Ectodermal cell (in vitro differentiated cells): ENCODE measurements at regions not wholly inside any gene's neighbourhood (a gene's known extent, or its start where the extent isn't known, plus 50 kb on each side); places are given as distances from the start of the nearest gene placed in this dataset.

Experiments used
- H3K27ac ChIP-seq: 2 replicates; pipeline ENCODE4 v1.7.0; 2013; ENCODE audit warnings: mild to moderate bottlenecking, low read depth, low read length; ENCODE audit not compliant: insufficient read depth, poor library complexity, severe bottlenecking
- H3K27me3 ChIP-seq: 2 replicates; pipeline ENCODE4 v1.7.0; 2013; ENCODE audit warnings: mild to moderate bottlenecking, low read length; ENCODE audit not compliant: insufficient read depth, control insufficient read depth, poor library complexity, severe bottlenecking
- H3K36me3 ChIP-seq: one replicate; pipeline ENCODE4 v1.7.0; 2013; ENCODE audit warnings: low read length; ENCODE audit not compliant: control insufficient read depth, insufficient read depth
- H3K4me1 ChIP-seq: one replicate; pipeline ENCODE4 v1.7.0; 2013; ENCODE audit warnings: low read length; ENCODE audit not compliant: control insufficient read depth, insufficient read depth
- H3K4me3 ChIP-seq: 2 replicates; pipeline ENCODE4 v1.7.0; 2013; ENCODE audit warnings: low read depth, low read length, control low read depth; ENCODE audit not compliant: insufficient read depth
- H3K9me3 ChIP-seq: 2 replicates; pipeline ENCODE4 v1.7.0; 2013; ENCODE audit warnings: mild to moderate bottlenecking, low read length, moderate library complexity; ENCODE audit not compliant: control insufficient read depth
- whole genome bisulfite sequencing, 2 experiments: methylation state at CpG; one replicate each; pipeline ENCODE4 v1.1.7; 2013; ENCODE audit warnings: missing lambda C conversion rate in 2 of 2; 5-methylcytosine and 5-hydroxymethylcytosine counted together

DNA sequence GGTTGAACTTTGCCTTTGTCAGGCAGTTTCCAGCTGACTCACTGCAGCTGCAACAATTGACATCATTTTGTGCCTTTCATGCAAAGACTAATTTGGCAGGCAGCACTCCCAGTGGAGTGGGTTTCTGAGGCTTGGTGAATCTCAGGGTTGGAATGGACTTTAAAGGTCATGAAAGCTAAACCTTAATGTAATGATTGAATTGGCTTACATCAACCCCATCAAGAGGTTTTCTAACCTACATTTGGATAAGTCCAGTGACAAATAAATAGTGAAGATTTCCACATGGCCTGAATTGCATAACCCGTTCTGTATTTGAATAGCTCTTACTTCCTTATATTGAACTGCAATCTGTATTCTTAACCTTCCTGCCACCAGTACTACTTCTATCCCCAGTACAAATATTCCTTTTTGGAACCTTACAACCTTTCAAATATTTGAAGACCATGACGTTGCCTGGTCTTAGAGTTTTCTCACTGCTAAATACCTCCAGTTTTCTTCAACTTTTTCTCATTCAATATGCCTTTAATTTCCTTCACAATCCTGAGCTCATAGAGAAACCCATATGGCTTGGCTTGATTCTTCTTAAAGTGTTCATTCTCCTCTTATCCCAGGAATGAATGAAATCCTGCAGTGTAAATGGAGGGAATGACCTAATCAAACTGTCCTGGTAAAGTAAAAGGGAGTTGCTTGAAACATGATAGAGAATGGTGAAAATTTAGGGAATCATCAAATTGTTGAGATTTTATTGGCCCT, 168.1 kb upstream of the NOVA1 start:
- H3K9me3 ChIP-seq = no peaks in the 10 kb centered on the region
- no peak overlapping the region for H3K27ac ChIP-seq
- no peaks in the 10 kb centered on the region for H3K27me3 ChIP-seq
- no peak overlapping the region for H3K4me3 ChIP-seq
- peaks cover 6% of the 10 kb centered on the region for H3K4me1 ChIP-seq
- 88% methylated on average over 2 of the region's 2 CpGs for WGBS, 2 experiments
- no peaks in the 10 kb centered on the region for H3K36me3 ChIP-seq

DNA sequence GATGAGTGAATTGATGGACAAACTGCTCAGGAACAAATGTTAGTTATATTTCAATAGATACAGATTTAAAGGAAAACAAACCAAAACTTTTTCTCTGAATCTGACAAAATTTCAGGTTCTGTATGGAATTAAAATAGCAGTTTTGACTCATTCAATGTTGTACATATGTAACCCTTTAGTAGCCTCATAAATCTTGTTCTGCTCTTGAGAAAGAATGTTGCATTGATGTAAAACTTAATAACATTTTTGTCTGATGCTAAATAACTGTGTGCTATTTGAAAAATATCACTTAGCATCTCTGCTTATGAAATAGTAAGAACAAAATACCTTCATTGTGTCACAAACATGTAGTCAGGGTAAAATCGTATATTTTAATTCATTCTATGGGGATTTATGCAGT, 168.9 kb upstream of the NOVA1 start:
- no peaks in the 10 kb centered on the region for H3K36me3 ChIP-seq
- H3K9me3 ChIP-seq = no peaks in the 10 kb centered on the region
- no peak overlapping the region for H3K4me3 ChIP-seq
- H3K4me1 ChIP-seq = peaks cover 6% of the 10 kb centered on the region
- WGBS, 2 experiments = 100% methylated on average over 1 of the region's 1 CpG
- H3K27ac ChIP-seq = no peak overlapping the region
- no peaks in the 10 kb centered on the region for H3K27me3 ChIP-seq

DNA sequence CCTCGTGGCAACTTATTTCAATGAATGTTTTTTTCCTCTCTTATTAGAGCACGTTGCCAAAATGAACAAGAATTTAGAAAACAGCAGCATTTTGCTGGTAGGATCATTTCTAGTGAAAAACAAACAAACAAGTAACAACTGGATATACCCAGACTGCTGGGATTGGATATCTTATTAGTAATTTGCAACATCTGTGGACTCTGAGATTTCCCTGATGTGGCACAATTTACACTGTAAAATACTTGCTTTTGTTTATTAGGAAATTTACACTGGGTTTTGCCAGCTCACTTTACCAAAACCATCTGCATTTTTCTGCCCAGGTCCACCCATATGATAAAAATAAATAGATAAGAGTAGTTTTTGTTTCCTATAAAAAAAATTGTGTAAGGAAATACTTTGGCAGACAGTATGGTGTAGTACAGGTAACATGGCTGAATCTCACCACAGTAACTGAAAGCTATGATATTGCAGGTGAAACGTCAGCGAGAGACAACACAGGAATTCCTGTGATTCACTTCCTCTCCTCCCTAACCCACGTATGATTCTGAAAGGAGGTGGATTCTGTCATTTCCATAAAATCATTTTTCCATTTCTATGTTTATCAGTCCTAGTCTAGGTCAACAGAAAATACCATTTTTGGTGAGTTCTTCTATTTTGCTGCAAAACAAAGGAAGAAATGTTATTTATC, 176.2 kb upstream of the NOVA1 start:
- H3K36me3 ChIP-seq = no peaks in the 10 kb centered on the region
- H3K27ac ChIP-seq = no peak overlapping the region
- peaks cover 8% of the 10 kb centered on the region for H3K4me1 ChIP-seq
- no peak overlapping the region for H3K4me3 ChIP-seq
- H3K27me3 ChIP-seq = no peaks in the 10 kb centered on the region
- no peaks in the 10 kb centered on the region for H3K9me3 ChIP-seq
- 88 to 91% methylated on average over 5 of the region's 5 CpGs for WGBS, 2 experiments

DNA sequence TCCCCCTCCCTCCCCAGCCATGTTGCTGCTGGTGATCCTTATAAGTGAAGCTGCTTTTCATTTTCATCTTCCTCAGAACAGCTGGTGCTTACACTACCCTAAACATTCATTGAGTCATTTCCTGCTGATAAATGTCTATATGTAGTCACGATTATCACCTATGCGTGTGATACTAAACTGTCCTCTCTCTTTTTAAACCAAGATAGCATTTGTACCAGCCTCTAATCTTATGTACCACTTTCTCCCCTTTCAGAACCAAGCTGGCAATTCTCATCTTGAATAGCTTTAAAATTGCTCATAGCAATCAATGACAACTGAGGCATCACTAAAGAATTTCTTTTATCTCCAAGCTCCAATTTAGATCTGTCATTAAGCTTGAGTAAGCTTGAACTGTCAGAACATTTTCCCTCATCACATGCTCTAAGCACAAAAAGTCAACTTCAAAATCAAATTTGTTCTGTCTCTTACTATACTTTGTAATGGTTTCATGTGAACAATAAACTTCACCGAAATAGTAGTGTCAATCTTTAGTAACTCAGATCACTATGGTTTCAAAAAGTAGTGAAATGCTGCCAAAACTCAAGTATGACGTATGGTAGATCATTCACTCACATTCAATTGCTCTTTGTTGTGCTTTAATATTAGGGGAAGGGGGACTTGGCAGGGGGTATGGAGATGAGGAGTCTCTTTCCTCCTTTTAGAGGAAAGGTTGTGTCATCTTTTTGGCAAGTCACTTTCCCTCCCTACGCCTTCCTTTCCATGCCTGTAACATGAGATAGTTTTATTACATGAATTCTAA, 178.1 kb upstream of the NOVA1 start:
- 79 to 88% methylated on average over 4 to 5 of the region's 5 CpGs for WGBS, 2 experiments

DNA sequence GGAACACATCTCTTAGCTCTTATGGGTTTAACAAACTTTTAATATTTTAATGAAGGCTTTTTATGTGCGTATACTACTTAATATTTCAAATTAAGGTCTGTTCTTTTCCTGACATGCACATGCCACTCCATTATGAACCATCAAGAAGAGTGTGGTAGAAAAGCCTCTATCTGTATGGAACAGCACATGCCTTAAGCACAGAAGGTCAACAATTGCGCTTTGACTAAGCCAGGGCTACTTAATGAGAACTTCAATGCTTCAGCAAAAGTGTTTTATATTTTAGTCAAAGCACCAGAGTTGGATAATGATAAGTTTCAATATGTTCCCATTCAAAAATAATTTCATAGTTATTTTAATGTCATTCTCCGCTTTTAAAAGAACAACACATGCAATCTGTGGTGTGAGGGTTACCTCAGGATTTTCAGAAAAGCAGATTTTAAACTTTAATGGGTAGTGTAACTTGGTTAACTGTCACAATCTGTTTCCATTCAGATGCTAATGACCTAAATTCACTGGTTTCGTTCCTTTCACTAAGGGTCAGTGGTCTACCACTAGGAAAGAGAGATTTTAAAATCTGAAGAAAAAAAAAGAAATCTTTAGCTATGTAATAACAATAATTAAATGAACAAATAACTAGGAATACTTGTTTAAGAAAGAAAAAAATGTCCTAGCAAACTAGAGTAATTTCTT, 193.4 kb upstream of the NOVA1 start:
- Histone ChIP-seq H3K27me3 (no peaks in the 10 kb centered on the region), H3K9me3 (no peaks in the 10 kb centered on the region), H3K36me3 (no peaks in the 10 kb centered on the region), H3K27ac (no peak overlapping the region), H3K4me3 (no peak overlapping the region), H3K4me1 (no peaks in the 10 kb centered on the region)
- WGBS, 2 experiments = 62 to 71% methylated on average over 1 of the region's 4 CpGs

More for the DNA sequence above, 178.1 kb upstream of the NOVA1 start:
- Histone ChIP-seq H3K4me3 (no peak overlapping the region), H3K27ac (peak overlapping the region; percentile 10), H3K9me3 (no peaks in the 10 kb centered on the region), H3K4me1 (peaks cover 8% of the 10 kb centered on the region), H3K36me3 (no peaks in the 10 kb centered on the region), H3K27me3 (no peaks in the 10 kb centered on the region)

DNA sequence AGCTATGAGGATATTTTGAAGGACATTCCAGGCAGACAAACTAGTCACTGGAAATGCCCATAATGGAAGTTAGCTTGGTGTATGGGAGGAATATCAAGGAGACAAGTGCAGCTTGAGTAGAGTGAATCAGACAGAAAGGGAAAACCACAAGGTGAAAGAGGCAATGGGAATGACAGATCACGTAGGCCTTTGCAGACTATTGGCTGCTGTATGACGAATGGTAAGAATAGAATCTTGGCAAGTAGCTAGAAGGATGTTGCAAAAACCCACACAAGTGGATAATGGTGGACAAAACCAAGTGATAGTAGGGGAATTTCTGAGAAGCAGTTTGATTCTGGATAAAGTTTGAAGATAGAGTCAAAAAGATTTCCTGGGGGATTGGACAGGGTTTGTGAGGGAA, 196.9 kb upstream of the NOVA1 start:
- H3K27ac ChIP-seq = no peak overlapping the region
- 90 to 92% methylated on average over 2 of the region's 2 CpGs for WGBS, 2 experiments
- no peaks in the 10 kb centered on the region for H3K36me3 ChIP-seq
- no peaks in the 10 kb centered on the region for H3K4me1 ChIP-seq
- H3K27me3 ChIP-seq = no peaks in the 10 kb centered on the region
- H3K9me3 ChIP-seq = no peaks in the 10 kb centered on the region
- H3K4me3 ChIP-seq = no peak overlapping the region

DNA sequence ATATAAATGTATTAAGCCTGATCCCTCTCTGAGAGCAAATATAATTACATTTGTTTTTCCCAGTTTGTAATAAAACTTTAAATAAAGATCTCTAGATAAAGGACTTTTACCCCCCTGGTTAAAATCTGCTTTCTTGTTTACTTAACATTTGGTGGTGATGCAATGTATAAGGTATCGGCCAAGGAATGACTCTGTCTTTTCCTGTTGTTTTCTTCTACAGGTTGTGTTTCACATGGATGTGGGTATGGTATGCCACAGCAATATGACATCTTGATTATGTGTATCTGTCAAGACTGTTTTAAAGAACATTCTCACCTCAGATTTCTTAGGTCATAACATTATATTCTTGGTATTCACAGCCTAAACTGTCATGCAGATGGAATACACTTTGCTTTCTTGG, 210.6 kb upstream of the NOVA1 start:
- H3K4me1 ChIP-seq = no peaks in the 10 kb centered on the region
- no peak overlapping the region for H3K4me3 ChIP-seq
- 92 to 100% methylated on average over 1 of the region's 1 CpG for WGBS, 2 experiments
- H3K36me3 ChIP-seq = no peaks in the 10 kb centered on the region
- H3K27ac ChIP-seq = no peak overlapping the region
- no peaks in the 10 kb centered on the region for H3K27me3 ChIP-seq
- no peaks in the 10 kb centered on the region for H3K9me3 ChIP-seq

DNA sequence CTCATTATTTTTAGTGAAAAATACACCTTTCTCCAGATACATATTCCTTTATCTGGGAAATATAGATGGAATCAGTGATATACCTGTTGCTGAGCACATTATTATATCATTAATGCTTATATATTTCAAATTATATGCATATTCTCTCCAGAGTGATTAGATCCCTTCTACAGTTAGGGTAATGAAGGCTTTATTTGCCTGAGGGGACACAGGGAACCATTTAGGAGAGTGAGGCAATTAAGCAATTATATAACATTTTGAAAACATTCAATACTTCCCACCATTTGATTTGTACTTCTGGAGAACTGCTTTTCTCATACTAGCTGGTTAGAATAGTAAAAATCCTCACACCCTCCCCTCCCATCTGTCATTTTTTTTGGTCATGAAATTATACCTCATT, 212.8 kb upstream of the NOVA1 start:
- Histone ChIP-seq H3K27me3 (no peaks in the 10 kb centered on the region), H3K27ac (no peak overlapping the region), H3K4me1 (no peaks in the 10 kb centered on the region), H3K4me3 (no peak overlapping the region), H3K36me3 (no peaks in the 10 kb centered on the region), H3K9me3 (no peaks in the 10 kb centered on the region)

DNA sequence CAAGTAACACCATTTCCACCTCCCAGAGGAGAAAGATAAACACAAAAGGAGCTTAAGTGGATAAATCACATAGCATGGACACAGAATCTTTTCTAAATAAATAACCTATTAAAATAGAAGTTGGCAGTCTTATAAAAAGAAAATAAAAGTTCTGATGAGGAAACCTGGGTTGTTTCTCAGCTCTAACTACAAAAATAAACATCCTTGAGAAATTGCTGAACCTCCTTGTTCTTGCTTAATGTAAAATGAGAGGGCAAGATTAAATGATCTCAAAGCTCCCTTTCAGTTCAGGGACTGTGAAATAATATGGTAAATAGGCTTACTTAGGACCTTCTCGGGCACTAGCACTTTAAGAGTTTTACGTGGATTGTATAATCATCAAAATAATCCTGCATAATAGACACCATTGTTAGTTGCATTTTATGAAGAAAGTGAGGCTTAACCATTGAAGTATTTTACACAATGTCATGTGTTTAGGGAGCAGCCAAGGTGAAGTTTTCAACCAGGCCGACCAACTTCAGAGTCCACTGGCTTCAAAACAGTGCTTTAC, 214.0 kb upstream of the NOVA1 start:
- Histone ChIP-seq H3K9me3 (no peaks in the 10 kb centered on the region), H3K36me3 (no peaks in the 10 kb centered on the region), H3K27me3 (no peaks in the 10 kb centered on the region), H3K4me3 (no peak overlapping the region), H3K4me1 (no peaks in the 10 kb centered on the region), H3K27ac (no peak overlapping the region)
- WGBS, 2 experiments = 94 to 96% methylated on average over 1 to 3 of the region's 3 CpGs
